Right lobe of liver (tissue), 4 donors: ENCODE measurements at regions not wholly inside any gene's neighbourhood (a gene's known extent, or its start where the extent isn't known, plus 50 kb on each side); places are given as distances from the start of the nearest gene placed in this dataset.
"Not testable (repeated sequence)": the region's sequence is repeated elsewhere in the genome, so short reads cannot be mapped to it uniquely, and the experiment has no call there.

Source experiments
- POLR2A ChIP-seq: fragments of 450-650 bp; IDR thresholded peaks from one replicate; pipeline ENCODE4 v1.6.1; 2017; ENCODE audit warnings: antibody characterized with exemption, mild to moderate bottlenecking
- TF ChIP-seq, protein P1 (sequence below), 4 donors: fragments of 200-600 bp in 3 of 4; fragments of 450-650 bp in 1 of 4; IDR thresholded peaks; one replicate each; pipeline versions ENCODE4 v1.5.1 to v1.8.0; 2016 to 2022; ENCODE audit warnings: antibody characterized with exemption in 4 of 4, mild to moderate bottlenecking in 2 of 4
- donor health status: DM: no; HTN: no; CAD: no.
- donor health status: DM: no; HTN: no; CAD: no.
- donor health status: DM: no; HTN: yes; CAD: no.

DNA sequence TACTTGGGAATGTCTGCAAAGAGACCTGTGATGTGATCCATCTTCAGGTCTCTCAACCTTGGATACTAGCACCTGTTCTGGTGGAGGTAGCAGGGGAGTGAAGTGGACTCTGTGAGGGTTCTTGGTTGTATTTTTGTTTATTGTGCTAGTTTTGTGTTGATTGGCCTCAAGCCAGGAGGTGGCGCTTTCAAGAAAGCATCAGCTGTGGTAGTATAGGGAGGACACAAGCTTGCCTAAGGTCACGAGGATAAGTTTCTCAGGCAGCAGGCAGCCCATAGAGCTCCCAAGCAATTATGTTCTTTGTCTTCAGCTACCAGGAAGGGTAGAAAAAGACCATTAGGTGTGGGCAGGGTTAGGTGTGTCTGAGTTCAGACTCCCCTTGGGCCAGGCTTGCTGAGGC lies 289.9 kb upstream of the TGIF2LX start:
- TF ChIP-seq, protein P1, sequence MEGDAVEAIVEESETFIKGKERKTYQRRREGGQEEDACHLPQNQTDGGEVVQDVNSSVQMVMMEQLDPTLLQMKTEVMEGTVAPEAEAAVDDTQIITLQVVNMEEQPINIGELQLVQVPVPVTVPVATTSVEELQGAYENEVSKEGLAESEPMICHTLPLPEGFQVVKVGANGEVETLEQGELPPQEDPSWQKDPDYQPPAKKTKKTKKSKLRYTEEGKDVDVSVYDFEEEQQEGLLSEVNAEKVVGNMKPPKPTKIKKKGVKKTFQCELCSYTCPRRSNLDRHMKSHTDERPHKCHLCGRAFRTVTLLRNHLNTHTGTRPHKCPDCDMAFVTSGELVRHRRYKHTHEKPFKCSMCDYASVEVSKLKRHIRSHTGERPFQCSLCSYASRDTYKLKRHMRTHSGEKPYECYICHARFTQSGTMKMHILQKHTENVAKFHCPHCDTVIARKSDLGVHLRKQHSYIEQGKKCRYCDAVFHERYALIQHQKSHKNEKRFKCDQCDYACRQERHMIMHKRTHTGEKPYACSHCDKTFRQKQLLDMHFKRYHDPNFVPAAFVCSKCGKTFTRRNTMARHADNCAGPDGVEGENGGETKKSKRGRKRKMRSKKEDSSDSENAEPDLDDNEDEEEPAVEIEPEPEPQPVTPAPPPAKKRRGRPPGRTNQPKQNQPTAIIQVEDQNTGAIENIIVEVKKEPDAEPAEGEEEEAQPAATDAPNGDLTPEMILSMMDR (IDR thresholded peaks at IDR 0.05) = not testable (repeated sequence)
- TF ChIP-seq POLR2A = not testable (repeated sequence)
